Ishikawa (cell line): ENCODE measurements at regions not wholly inside any gene's neighbourhood (a gene's known extent, or its start where the extent isn't known, plus 50 kb on each side); places are given as distances from the start of the nearest gene placed in this dataset.

Experiments
- EP300 ChIP-seq: IDR thresholded peaks from 2 replicates; pipeline ENCODE4 v1.6.1; 2012; ENCODE audit warnings: borderline replicate concordance
- RAD21 ChIP-seq: IDR thresholded peaks from 2 replicates; pipeline ENCODE4 v1.6.1; 2012; ENCODE audit warnings: low read depth

DNA sequence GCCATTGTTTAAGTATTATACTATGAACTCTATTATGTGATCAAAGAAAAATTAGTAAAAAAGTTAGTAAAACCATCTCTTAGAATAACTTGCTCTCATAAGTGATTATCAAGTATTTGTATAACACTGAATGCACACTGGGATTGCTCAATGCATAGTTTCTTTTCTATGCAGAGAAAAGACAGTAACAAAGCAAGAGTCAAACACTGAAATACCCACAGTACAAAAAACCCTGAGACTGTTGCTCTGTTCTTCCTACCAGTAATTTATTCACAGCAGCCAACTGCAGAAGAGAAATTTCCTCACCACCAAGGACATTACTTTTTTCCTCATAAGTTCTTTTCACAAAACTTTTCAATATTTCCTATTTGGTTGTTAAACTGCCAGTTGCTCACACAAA lies 634.4 kb downstream of the DTWD2 start:
- TF ChIP-seq RAD21: no peak
- no peak for TF ChIP-seq EP300
